ENCODE measurements at regions not wholly inside any gene's neighbourhood (a gene's known extent, or its start where the extent isn't known, plus 50 kb on each side); places are given as distances from the start of the nearest gene placed in this dataset.

DNA sequence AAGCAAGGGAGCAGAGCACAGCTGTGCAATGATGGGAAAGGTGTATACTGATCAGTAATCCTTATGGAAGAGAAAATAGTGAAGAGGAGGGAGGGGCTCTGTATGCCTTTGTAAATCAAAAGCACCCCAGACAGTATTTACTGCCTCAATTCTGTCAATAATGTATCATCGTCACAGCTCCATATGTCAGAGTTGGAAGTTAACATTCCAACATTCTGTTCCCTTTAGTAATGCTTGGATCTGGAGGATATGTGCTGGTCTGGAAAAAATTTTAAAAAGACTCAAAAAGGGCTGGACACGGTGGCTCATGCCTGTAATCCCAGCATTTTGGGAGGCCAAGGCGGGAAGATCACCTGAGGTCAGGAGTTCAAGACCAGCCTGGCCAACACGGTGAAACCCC lies 310.4 kb downstream of the ACTL7B start:
- no peak for DNase-seq

DNA sequence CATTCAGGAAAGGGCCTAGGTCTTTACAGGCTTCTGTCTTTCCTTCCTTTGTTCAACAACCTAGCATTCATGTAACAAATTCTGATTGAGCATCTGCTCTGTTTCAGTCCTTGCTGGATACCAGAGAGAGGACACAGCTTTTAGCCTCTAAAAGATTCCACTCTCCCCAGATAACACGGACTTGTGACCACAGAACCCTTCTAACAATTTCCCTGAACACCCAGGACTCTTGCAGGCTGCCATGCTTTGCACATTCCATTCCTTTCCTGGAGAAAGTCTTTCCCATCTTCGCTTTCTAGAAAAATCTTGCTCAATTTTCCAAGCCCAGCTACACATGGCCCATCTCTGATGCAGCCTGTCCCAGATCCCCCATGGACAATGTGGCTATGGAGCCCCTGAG lies 310.9 kb downstream of the ACTL7B start:
- no peak for DNase-seq

DNA sequence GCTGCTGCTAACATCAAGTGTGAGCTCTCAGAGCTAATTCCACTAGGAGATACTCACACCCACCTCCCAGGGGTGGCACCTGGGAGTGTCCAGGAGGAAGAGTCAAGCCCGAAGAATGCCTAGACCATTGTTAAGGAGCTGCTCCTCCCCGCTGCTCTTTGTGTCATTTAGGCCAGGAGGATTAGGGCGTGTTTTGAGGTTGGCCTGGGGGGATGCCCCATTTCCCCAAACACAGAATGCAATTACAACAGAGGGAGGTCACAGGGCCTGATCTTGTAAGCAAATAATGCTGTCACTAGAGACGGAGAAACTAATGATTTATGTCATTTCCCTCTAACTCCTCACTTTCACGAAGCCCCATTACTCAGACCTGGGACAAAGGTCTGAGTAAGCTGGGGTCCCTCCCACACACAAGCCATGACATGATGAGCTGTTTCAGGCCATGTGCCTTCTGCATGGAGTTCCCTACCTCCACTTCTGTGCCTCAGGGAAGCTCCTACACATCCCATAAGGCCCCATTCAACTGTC lies 312.5 kb downstream of the ACTL7B start:
- no peak for DNase-seq

DNA sequence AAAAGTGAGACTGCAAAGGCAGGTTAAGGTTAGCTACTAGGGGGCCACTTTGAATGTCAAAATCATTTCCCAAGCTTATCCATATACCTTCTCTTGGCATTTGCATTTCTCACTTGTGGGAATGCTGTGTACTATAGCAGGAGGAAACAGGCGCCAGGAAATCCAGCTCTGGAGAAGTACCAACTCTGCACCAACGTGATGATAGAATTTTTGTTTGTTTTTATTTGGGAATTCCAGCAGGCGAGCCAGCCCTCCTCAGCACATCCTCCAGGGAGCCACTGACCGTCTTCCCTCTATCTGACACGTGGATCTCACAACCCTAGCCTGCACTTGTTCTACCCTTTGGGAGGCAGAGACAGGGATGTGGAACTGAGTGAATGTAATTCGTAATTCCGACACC lies 318.0 kb downstream of the ACTL7B start:
- no peak for DNase-seq

DNA sequence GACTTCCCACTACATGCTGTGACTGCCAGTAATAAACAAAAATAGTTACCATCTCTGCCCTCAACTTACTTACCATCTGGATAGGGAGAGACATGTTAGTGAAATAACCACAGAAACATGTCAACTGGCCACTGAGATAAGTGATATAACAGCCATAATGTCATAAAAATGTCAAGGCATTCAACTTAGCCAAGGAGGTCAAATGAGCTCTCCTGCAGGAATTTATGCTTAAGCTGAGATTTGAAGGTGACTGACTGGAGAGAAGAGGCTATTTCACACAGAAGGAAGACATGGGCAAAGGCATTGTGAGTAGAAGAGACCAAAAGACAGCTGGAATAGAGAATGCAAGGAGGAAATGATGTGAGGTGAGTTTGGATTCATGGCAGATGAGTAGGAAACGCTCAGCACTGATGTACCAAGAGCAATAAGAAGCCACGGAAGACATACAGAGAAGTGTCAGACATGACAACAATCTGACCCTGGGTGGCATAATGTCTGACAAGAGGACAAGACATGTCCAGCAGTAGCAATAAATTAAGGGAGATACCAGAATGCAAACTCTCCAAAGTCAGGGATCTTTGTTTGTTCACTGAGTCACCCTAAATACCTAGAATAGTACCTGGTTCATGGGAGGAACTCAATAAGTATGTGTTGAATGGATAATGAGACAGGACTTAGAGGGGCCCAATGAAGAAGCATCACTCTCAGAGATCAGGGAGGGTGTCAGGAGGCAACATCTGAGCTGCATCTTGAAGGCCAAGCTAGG lies 318.8 kb downstream of the ACTL7B start:
- no peak for DNase-seq

DNA sequence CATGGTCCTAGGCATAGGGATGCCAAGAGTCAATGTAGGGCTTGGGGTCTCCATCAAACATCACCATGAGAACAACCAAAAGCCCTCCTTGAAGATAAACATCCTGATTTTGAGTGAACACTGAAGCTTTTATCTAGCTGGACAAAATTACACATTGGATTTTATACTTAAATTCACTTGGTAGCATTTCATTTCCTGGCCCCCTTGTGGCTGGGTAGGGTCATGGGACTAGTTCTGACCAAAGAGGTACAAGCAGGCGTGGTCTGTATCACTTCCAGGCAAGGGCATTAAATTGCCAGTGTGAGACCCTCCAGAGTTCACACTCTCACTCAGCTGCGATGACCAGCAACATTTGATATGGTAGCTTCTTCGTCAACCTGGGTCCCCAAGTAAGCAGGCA lies 320.3 kb downstream of the ACTL7B start:
- no peak for DNase-seq

DNA sequence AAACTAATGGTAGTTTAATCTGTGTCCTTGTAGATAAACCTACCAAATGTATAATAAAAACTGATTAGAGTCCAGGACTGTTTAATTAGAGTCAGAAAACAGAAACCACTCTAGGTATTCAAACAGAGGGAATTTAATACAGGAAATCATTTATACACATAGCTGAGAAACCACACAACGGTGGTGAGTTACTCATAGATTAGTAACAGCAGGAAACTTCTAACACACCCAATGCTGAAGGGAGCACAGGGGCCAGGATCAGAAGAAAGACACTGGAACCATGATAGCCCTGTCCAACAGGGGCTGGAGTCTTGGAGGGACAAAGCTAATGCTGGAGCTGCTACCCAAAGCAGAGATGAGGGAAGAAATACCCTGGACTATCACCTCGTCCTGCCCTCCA lies 321.0 kb downstream of the ACTL7B start:
- DNase-seq: no peak

DNA sequence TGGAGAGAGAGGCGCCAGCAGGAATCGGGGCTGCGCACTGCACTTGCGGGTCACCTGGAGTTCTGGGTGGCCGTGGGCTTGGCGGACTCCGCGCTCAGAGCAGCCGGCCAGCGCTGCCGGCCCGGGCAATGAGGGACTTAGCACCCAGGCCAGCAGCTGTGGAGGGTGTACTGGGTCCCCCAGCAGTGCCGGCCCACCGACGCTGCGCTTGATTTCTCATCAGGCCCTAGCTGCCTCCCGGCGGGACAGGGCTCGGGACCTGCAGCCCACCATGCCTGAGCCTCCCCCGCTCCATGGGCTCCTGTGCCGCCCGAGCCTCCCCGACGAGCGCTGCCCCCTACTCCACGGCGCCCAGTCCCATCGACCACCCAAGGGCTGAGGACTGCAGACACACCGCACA lies 325.6 kb downstream of the ACTL7B start:
- DNase-seq: no peak

DNA sequence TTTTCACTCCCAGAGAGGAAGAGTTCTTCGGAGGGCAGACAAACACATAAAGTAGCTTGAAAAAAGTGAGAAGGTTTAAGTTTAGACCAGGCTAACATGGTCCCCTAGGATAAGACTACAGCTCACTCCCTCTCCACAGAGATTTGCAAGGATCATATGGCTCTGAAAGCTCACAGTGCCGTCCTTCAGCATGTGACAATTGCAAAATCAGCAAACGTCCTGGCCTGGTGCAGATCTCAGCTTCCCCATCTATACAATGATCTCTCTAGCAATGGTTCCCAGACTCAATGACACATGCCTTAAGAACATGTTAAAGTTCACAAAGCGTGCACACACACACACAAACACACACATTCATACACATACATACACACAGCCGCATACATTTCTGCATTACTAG lies 327.6 kb downstream of the ACTL7B start:
- DNase-seq: no peak

DNA sequence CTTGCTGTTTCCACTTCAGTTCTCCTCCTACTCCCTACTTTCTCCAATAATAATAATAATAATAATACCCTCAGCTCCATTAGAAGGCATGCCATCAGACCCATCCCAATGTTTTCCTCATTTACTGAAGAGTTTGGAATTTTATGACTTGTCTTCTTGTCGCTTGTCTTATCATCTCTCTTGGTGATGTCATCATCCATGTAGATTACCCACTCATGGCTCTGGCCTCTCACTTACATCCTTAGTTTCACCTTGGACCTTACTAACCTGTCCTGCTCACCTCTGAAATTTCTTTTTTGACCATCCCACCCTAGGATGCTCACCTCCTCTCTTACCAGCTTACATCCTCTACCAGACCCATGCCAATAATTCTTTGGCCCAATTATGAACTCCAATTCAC lies 329.3 kb downstream of the ACTL7B start:
- DNase-seq: no peak

DNA sequence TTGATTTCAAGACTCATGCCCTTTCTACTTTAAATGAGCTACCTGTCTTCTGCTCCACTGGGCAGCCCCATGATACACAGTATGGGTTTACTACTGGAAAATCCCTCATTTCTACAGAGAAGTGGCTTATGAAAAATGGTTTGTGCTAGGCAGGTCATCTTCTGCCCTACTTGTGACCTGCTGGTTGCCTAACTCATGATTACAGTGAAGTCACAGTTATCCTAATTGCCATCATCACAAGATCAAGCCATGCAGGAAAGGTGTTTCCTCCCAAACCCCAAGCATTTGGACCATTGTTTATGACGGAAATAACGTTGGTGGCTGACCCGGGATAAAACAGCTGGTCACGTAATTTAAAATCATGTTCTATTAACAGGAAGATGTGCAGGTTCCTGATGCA lies 330.6 kb downstream of the ACTL7B start:
- DNase-seq: no peak

DNA sequence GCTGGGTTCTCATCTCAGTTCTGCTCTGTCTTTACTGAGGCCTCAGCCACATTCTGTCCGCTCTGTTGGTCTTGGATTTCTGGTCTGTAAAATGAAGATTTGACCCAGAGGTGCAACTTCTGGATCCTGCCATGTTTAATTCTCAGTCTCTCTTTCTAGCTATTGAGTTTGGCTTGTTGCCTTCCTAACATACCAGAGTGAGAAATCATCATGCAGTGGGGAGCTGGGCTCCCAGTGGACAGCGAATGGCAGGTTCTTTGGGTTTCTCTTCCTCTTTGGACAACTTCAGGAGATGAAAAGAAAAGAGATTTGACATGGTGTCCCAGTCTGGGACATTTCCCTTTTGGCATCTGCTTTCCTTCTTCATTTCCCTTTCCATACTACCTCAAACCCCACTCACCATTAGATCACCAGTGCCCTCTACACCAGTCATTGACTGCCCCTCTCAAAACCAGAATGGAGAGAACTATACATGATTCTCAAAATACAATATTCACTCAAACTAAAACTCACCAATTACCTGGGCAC lies 334.7 kb downstream of the ACTL7B start:
- no peak for DNase-seq

DNA sequence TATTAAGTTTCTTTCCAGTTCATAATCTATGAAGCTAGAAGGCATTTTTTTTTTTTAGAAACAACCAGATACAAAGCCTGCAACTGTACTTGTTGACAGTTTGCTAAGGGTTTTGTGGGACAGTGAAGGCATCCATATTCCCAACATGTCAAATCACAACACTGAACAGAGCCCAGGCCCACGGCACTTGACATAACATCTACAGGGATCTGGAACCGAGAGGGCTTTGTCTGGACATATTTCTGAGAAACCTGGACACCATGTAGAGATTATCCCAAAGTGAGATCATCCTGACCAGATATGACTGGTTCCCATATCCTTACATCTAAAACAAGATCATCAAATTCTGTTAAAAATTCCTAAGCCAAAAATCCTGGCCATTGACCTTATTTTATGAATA lies 336.3 kb downstream of the ACTL7B start:
- no peak for DNase-seq

DNA sequence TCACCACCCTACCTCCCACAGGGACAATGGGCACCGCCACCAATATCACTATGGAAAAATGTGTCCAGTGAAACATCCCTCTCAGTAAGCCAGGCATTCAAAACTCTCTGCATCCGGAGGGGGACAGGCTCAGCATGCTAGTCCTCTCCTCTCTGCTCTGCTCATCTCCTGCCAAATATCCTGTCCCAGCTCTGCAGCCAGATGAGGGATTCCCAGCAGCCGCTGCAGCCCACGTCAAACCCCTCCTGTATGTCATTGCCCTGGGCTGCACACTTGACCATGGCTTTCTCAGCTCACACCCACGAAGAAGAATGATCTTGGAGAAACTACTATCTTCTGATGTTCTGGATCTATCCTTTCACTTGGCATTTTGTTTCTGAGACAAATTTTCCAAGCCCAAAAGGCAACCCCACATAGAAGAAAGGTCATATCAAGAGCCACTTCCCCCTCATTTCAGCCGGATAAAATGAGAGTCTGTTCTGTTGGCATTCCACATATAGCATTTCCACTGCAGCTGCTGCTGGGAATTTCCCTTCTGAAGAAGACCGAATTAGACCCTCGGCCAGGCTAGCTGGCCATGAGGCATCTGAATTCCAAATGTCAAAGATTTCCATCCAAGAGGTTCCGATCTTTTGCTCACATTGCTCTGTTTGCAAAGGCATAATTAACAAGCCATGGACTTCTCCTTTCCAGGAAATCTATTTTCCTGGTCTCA lies 338.0 kb downstream of the ACTL7B start:
- DNase-seq: no peak

DNA sequence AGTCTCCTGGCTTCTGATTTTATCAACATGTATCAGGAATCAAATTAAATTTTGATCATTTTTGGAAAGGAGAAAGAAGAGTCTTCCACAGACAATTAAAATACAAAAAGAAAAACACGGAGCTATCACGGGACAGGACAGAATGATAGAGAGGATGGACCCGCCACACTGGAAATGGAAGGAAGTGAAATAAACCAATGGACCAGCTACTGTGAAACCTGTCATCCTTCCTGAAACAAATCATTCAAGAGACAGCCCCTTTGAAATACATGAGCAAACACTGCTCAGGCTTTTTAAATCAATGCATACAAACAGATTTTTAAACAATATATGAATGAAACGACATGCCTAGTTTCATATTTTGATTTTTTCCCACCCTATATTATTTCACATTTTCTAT lies 339.4 kb downstream of the ACTL7B start:
- no peak for DNase-seq

DNA sequence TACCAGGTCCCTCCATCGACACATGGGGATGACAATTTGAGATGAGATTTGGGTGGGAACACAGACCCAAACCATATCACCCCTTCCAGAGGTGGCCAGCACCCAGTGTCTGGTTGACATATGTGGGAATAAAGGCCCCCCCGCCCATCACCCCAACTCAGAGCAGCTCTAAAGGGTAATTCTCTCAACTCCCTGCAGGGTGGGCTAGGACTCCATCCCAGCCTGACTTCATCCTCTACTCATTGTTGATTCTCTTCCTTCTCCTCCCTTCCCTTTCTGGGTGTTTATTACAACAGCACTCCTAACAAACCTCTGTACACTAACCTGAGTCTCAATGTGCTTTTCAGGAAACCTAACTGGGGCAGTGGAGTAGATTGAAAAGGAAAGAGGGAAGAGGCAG lies 339.9 kb downstream of the ACTL7B start:
- DNase-seq: no peak

DNA sequence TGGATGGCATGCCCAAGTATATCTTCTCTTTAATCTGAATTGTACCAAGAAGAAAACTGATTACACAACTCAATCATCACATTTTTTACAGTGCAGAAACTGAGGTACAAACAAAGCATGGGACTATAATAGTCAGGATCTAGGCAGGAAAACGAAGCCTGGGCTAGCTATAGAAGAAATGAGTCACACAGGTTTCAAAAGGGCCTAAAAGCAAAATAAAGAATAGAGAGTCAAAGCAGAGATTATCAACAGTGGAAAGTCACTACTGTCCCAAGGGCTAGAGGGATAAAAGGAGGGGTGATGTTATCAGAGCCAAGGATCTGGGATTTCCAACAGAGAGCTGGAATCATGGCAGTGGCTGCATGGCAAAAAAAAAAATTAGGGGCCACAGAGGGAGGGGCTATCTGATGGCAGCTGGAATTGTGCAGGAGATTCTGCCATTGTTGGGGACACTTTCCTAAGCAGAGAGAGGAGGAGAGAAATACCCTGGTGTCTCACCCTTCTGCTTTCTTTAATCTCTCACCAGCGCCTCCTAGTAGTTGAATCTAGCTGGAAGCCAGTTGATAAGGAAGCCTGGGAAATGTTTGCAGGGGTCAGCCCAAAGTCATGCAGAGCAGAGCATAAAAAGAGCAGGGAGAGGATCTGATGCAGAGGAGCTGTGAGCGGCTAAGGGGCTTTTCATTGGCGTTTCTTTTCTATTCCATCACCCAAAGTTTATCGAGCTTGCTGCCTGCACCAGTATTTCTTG lies 343.2 kb downstream of the ACTL7B start:
- no peak for DNase-seq

DNA sequence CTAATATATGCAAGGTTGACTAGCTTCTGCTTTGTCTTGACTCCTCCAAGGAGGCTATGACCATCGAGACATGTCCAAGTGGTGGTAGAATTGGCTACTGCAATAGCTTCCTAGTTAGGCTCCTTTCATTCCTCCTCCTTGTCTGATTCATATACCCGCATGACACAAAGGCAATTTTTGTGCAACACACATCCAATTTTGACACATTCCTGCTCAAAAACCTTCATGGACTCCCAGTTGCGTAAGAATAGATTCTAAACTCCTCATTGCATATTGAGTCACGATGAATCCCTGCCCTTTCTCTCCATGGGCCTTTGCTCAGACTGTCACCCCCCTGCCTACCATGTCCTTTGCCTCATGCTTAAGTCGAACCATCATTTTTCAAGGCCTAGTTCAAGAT lies 344.5 kb downstream of the ACTL7B start:
- no peak for DNase-seq

DNA sequence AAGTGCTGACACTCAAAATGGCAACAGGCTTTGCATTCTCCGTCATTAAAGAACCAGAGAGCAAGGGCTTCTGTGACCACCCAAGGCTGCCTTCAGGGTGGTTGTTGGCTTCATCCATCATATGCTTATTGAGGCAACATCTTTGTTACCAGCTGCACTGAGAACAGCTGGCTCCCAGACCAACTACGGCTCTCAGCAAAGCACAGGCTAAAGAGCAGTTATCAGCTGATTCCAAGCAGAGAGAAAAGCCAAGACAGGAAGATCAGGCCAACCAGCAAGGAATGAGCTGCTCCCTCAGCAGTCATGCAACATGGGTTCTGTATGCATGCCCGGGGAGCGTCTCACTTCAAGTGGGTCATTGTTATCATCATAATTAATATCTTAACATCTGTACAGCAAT lies 358.9 kb downstream of the ACTL7B start:
- no peak for DNase-seq

DNA sequence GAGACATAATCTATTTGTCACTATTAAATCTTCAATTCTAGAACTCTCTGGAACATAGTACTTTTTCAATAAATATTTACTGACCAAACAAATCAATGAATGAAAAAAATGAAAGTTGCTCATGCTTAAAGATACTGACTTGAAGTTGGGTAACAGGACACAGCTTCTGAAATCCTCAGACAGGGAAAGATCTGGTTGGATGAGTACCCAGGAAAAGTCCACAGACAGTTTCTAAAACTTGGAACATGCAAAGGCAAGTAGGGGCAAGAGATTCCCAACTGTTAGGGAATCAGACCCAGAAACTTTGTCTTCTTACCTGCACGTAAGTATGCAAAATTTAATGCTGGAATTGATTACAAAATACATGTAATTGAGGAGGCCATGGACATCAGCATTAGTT lies 366.2 kb downstream of the ACTL7B start:
- no peak for DNase-seq

DNA sequence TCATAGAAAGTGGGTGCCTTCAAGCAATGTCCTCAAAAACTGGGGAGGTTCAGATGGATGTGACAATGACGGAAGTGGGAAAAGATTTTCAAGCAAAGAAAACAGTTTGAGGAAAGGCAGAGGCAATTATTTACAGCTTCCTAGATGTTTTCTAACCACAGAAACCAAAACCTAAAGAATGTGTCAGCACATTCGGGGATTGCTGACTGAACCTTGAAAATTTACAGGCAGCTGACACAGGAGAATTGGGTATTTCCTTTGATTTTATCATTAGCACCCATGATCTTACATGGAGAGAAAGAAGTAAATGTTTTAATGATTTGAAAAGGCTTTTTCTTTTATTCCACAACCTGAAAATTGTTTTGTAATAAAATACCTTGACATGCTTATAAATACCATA lies 369.0 kb downstream of the ACTL7B start:
- no peak for DNase-seq

DNA sequence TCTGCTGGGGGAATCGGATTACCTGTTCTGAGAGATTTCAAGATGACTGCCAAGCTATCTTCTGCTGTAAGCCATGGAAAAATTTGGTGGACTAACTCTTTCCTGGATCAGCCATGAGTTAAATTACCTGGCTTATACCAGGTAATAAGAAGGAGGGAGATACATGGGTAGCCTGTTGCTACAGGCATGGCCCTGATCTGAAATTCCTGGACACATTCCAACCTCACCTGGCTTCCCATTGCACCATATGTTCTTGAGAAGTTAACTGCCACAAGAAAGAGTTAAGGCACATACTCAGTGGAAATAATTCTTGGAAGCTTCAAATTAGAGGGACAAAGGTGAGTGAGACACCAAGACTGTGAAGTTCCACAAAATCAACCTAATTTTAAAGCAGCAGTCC lies 371.3 kb downstream of the ACTL7B start:
- no peak for DNase-seq

DNA sequence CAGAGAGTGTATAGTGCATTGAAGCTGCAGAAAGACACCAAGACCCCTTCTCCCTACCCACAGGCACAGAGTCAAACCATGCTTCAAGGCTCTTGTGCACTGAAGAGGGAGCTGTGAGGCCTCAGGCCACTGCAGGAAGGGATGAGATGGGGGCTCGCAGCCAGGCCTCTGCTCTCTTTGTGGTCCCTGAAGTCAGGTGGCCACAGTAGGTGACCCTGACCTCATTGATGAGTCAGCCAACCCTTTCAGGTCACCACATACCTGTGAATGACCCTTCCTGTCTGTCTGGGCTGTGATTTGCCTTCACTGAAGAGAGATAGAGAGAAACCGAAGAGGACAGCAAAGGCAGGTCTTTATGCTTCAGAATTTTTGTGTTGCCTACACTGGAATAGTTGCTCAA lies 372.1 kb downstream of the ACTL7B start:
- DNase-seq: no peak

All from NCI-H2227 treated with DMSO at 0.1 percent for 48 hours (cell line).